DMS153 treated with DMSO at 0.1 percent for 48 hours (cell line): ENCODE measurements at regions not wholly inside any gene's neighbourhood (a gene's known extent, or its start where the extent isn't known, plus 50 kb on each side); places are given as distances from the start of the nearest gene placed in this dataset.

Experiments used
- DNase-seq: peaks from one replicate; lab custom pipeline; 2025; ENCODE audit not compliant: unreplicated experiment; lab: John Stamatoyannopoulos, UW

- DNase-seq = no peak
These were observed 56.0 kb upstream of the CD53 start for GRCh38 chr1:110816945-110817344.

GRCh38 chr1:110811529-110811928, 61.4 kb upstream of the CD53 start:
- no peak for DNase-seq

GRCh38 chr1:110800079-110800478, 72.9 kb upstream of the CD53 start:
- no peak for DNase-seq

GRCh38 chr1:110798691-110799256, 74.2 kb upstream of the CD53 start:
- peak; percentile 30 for DNase-seq

- DNase-seq = no peak
These were observed 84.3 kb upstream of the CD53 start for GRCh38 chr1:110788673-110789072.

- no peak for DNase-seq
These were observed 85.4 kb upstream of the CD53 start for GRCh38 chr1:110787328-110788071.

- DNase-seq = no peak
These were observed 86.1 kb upstream of the CD53 start for GRCh38 chr1:110786802-110787327.

GRCh38 chr1:110785612-110786011, 87.3 kb upstream of the CD53 start:
- no peak for DNase-seq

GRCh38 chr1:110785055-110785454, 87.9 kb upstream of the CD53 start:
- DNase-seq = no peak

- DNase-seq = peak; percentile 43
These were observed 89.5 kb upstream of the CD53 start for GRCh38 chr1:110783292-110783918.

- DNase-seq = no peak
These were observed 91.4 kb upstream of the CD53 start for GRCh38 chr1:110781525-110781924.

- DNase-seq = peak; percentile 36
These were observed 92.1 kb upstream of the CD53 start for GRCh38 chr1:110780600-110781484.

- DNase-seq = no peak
These were observed 93.3 kb upstream of the CD53 start for GRCh38 chr1:110779636-110780035.

- no peak for DNase-seq
These were observed 94.1 kb upstream of the CD53 start for GRCh38 chr1:110778821-110779220.

GRCh38 chr1:110777228-110777627, 95.7 kb upstream of the CD53 start:
- DNase-seq = no peak

GRCh38 chr1:110774398-110774797, 98.5 kb upstream of the CD53 start:
- no peak for DNase-seq

- no peak for DNase-seq
These were observed 99.1 kb upstream of the KCNA3 start for GRCh38 chr1:110773813-110774212.

- no peak for DNase-seq
These were observed 96.7 kb upstream of the KCNA3 start for GRCh38 chr1:110771245-110772022.

GRCh38 chr1:110770832-110771231, 96.1 kb upstream of the KCNA3 start:
- DNase-seq = no peak

GRCh38 chr1:110768605-110769004, 93.9 kb upstream of the KCNA3 start:
- DNase-seq = no peak

GRCh38 chr1:110766336-110766647, 91.6 kb upstream of the KCNA3 start:
- DNase-seq = no peak
